SU-DHL-6 (cell line): ENCODE measurements at regions not wholly inside any gene's neighbourhood (a gene's known extent, or its start where the extent isn't known, plus 50 kb on each side); places are given as distances from the start of the nearest gene placed in this dataset.

ENCODE experiments used
- EZH2phosphoT487 ChIP-seq: fragments of 200-600 bp; sonication (generic), shearing (Covaris generic); conservative IDR thresholded peaks from 2 replicates; pipeline ENCODE4 v1.6.1; 2018; ENCODE audit warnings: mild to moderate bottlenecking, antibody characterized with exemption, low read length, moderate library complexity, mixed read lengths
- TF ChIP-seq, protein P1 (sequence below): fragments of 200-600 bp; sonication (generic); IDR thresholded peaks from one replicate; pipeline ENCODE4 v1.5.1; 2017; ENCODE audit warnings: antibody characterized with exemption, mild to moderate bottlenecking, low read length, moderate library complexity; ENCODE audit not compliant: insufficient read depth, poor library complexity, severe bottlenecking

DNA sequence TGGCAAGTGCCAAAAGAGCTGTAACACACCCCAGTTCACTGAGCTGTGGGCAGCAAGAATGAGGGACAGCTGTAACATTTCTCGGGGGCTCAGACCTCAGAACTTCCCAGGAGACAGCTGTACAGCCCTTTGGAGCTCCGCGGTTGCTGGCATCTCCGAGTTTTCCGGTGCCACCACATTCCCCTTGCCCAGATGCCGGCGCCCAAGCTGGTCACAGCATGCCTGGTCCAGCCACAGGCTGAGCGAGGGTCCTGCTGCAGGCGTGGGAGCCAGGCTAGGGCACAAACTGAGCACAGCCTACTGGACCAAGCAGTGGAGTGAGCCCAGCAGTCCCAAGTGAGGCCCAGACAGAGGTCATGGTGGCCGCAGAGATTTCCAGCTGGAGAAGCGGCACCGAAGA lies 797.7 kb upstream of the EDIL3 start:
- TF ChIP-seq, protein P1, sequence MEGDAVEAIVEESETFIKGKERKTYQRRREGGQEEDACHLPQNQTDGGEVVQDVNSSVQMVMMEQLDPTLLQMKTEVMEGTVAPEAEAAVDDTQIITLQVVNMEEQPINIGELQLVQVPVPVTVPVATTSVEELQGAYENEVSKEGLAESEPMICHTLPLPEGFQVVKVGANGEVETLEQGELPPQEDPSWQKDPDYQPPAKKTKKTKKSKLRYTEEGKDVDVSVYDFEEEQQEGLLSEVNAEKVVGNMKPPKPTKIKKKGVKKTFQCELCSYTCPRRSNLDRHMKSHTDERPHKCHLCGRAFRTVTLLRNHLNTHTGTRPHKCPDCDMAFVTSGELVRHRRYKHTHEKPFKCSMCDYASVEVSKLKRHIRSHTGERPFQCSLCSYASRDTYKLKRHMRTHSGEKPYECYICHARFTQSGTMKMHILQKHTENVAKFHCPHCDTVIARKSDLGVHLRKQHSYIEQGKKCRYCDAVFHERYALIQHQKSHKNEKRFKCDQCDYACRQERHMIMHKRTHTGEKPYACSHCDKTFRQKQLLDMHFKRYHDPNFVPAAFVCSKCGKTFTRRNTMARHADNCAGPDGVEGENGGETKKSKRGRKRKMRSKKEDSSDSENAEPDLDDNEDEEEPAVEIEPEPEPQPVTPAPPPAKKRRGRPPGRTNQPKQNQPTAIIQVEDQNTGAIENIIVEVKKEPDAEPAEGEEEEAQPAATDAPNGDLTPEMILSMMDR = no peak
- TF ChIP-seq EZH2phosphoT487 = no peak
